GM12878 (cell line): ENCODE measurements at regions not wholly inside any gene's neighbourhood (a gene's known extent, or its start where the extent isn't known, plus 50 kb on each side); places are given as distances from the start of the nearest gene placed in this dataset.

ENCODE experiments used
- BRCA1 ChIP-seq: IDR thresholded peaks from 2 replicates; pipeline ENCODE4 v1.6.1; 2011; ENCODE audit warnings: low read depth, low read length, improper control_type of control experiment
- EP300 ChIP-seq, 2 experiments: fragments of 150-350 bp in 1 of 2; IDR thresholded peaks; 2 replicates each; pipeline ENCODE4 v1.6.1; 2011 to 2012; ENCODE audit warnings: low read depth in 2 of 2, low read length in 2 of 2, borderline replicate concordance in 1 of 2, improper control_type of control experiment in 1 of 2, inconsistent platforms in 1 of 2; ENCODE audit not compliant: control insufficient read depth in 1 of 2
- FOXK2 ChIP-seq: fragments of 450-650 bp; IDR thresholded peaks from 2 replicates; pipeline ENCODE4 v1.6.1; 2017; ENCODE audit warnings: mild to moderate bottlenecking, moderate library complexity
- JUND ChIP-seq: IDR thresholded peaks from 2 replicates; pipeline ENCODE4 v1.6.1; 2012; ENCODE audit warnings: low read depth, mild to moderate bottlenecking, low read length, improper control_type of control experiment, moderate library complexity
- RELA ChIP-seq: fragments of 450-650 bp; IDR thresholded peaks from 2 replicates; pipeline ENCODE4 v1.8.0; 2014; ENCODE audit warnings: borderline replicate concordance; ENCODE audit not compliant: partially characterized antibody
- TF ChIP-seq, protein P1 (sequence below): IDR thresholded peaks from 2 replicates; pipeline ENCODE4 v1.6.1; 2012; ENCODE audit warnings: improper control_type of control experiment, low read depth, low read length; ENCODE audit not compliant: insufficient replicate concordance
- TF ChIP-seq, protein P2 (sequence below): fragments of 450-650 bp; IDR thresholded peaks from 2 replicates; pipeline ENCODE4 v1.6.1; 2017; ENCODE audit warnings: antibody characterized with exemption, mild to moderate bottlenecking, moderate library complexity

DNA sequence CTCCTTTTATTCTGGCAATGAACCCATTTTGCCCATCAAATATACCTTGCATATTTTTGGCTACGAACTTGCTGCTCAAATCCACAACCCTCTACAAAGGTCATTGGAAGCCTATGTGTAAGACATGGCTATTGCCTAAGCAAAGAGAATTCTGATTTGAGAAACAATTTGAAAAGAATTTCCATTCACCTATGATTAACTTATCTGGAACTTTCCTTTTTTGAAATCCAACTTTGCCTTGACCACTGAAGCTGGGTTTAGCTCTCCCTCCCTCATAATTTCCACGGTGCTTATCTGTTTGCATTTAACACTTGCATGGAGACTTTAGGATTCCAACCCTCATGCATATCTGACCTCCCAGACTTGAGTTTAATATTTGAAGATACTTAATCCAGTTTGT is 1514.7 kb upstream of the SLC10A2 start (continued):
- TF ChIP-seq, protein P1, sequence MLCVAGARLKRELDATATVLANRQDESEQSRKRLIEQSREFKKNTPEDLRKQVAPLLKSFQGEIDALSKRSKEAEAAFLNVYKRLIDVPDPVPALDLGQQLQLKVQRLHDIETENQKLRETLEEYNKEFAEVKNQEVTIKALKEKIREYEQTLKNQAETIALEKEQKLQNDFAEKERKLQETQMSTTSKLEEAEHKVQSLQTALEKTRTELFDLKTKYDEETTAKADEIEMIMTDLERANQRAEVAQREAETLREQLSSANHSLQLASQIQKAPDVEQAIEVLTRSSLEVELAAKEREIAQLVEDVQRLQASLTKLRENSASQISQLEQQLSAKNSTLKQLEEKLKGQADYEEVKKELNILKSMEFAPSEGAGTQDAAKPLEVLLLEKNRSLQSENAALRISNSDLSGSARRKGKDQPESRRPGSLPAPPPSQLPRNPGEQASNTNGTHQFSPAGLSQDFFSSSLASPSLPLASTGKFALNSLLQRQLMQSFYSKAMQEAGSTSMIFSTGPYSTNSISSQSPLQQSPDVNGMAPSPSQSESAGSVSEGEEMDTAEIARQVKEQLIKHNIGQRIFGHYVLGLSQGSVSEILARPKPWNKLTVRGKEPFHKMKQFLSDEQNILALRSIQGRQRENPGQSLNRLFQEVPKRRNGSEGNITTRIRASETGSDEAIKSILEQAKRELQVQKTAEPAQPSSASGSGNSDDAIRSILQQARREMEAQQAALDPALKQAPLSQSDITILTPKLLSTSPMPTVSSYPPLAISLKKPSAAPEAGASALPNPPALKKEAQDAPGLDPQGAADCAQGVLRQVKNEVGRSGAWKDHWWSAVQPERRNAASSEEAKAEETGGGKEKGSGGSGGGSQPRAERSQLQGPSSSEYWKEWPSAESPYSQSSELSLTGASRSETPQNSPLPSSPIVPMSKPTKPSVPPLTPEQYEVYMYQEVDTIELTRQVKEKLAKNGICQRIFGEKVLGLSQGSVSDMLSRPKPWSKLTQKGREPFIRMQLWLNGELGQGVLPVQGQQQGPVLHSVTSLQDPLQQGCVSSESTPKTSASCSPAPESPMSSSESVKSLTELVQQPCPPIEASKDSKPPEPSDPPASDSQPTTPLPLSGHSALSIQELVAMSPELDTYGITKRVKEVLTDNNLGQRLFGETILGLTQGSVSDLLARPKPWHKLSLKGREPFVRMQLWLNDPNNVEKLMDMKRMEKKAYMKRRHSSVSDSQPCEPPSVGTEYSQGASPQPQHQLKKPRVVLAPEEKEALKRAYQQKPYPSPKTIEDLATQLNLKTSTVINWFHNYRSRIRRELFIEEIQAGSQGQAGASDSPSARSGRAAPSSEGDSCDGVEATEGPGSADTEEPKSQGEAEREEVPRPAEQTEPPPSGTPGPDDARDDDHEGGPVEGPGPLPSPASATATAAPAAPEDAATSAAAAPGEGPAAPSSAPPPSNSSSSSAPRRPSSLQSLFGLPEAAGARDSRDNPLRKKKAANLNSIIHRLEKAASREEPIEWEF: no peak
- no peak for TF ChIP-seq FOXK2
- TF ChIP-seq, protein P2, sequence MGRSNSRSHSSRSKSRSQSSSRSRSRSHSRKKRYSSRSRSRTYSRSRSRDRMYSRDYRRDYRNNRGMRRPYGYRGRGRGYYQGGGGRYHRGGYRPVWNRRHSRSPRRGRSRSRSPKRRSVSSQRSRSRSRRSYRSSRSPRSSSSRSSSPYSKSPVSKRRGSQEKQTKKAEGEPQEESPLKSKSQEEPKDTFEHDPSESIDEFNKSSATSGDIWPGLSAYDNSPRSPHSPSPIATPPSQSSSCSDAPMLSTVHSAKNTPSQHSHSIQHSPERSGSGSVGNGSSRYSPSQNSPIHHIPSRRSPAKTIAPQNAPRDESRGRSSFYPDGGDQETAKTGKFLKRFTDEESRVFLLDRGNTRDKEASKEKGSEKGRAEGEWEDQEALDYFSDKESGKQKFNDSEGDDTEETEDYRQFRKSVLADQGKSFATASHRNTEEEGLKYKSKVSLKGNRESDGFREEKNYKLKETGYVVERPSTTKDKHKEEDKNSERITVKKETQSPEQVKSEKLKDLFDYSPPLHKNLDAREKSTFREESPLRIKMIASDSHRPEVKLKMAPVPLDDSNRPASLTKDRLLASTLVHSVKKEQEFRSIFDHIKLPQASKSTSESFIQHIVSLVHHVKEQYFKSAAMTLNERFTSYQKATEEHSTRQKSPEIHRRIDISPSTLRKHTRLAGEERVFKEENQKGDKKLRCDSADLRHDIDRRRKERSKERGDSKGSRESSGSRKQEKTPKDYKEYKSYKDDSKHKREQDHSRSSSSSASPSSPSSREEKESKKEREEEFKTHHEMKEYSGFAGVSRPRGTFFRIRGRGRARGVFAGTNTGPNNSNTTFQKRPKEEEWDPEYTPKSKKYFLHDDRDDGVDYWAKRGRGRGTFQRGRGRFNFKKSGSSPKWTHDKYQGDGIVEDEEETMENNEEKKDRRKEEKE: no peak
- no peak for TF ChIP-seq RELA
- no peak for TF ChIP-seq BRCA1
- TF ChIP-seq EP300 (IDR thresholded peaks at IDR 0.05; ENCODE audit: borderline replicate concordance in 1 of 2, control insufficient read depth in 1 of 2, low read depth in 2 of 2, low read length in 2 of 2): no peak
- no peak for TF ChIP-seq JUND
- TF ChIP-seq, all 136 proteins: peak for 0
